Psoas muscle (tissue), 7 donors: ENCODE measurements at regions not wholly inside any gene's neighbourhood (a gene's known extent, or its start where the extent isn't known, plus 50 kb on each side); places are given as distances from the start of the nearest gene placed in this dataset.

Source experiments
- ATAC-seq, 4 donors: fragments of 200-7000 bp; cut with Tn5 transposase; one replicate each; pipeline ENCODE4 v1.9.1; 2020; ENCODE audit warnings: moderate library complexity in 3 of 4, mild to moderate bottlenecking in 2 of 4
- DNase-seq, 2 donors: peaks; one replicate each; pipeline ENCODE4 v3.0.0-alpha.2; 2020
- H3K27ac ChIP-seq: fragments of 200-600 bp; one replicate; pipeline ENCODE4 v1.8.0; 2022
- H3K27me3 ChIP-seq, 3 donors: fragments of 200-600 bp in 1 of 3; one replicate each; pipeline versions ENCODE4 v1.6.1 to v1.8.0; 2013 to 2022; ENCODE audit warnings: low read length in 2 of 3, mild to moderate bottlenecking in 2 of 3, moderate library complexity in 1 of 3; ENCODE audit not compliant: insufficient read depth in 3 of 3
- H3K36me3 ChIP-seq, 2 donors: fragments of 200-600 bp in 1 of 2; one replicate each; pipeline versions ENCODE4 v1.6.1 to v1.8.0; 2013 to 2022; ENCODE audit warnings: low read depth in 1 of 2, mild to moderate bottlenecking in 1 of 2, moderate library complexity in 1 of 2; ENCODE audit not compliant: insufficient read depth in 1 of 2
- H3K4me1 ChIP-seq: fragments of 200-600 bp; one replicate; pipeline ENCODE4 v1.8.0; 2022
- H3K4me3 ChIP-seq: fragments of 200-600 bp; one replicate; pipeline ENCODE4 v1.8.0; 2022; ENCODE audit warnings: mild to moderate bottlenecking
- H3K9me3 ChIP-seq: fragments of 200-600 bp; one replicate; pipeline ENCODE4 v1.8.0; 2022
- CTCF ChIP-seq: fragments of 200-600 bp; IDR thresholded peaks from one replicate; pipeline ENCODE4 v1.8.0; 2022; ENCODE audit warnings: antibody characterized with exemption
- WGBS, 3 donors: extraction: QIAGEN DNeasy Blood & Tissue Kit; methylation state at CpG; one replicate each; pipeline versions ENCODE4 v1.1.6 to v1.1.7; 2013; 5-methylcytosine and 5-hydroxymethylcytosine counted together
- intact Hi-C, 2 donors: fragments of 100-400 bp; cut with DNase I; formaldehyde crosslinking; loops; one replicate each; pipeline versions ENCODE4 v1.11.0 to v1.14.2; 2022
- donor health status: healthy with polysubstance abuse.
- donor health status: DM: no; HTN: no; CAD: no; lungs with moderate emphysema.
- donor health status: Bipolar disorder and iron deficiency.
- donor health status: healthy.
- donor health status: DM: yes; HTN: yes; CAD: no.
- donor health status: DM: no; HTN: no; CAD: no.
- donor health status: DM: yes; HTN: yes; CAD: no.

GRCh38 chr20:52845044-52845443, 127.1 kb upstream of the TSHZ2 start:
- H3K27me3 ChIP-seq = no peaks in the 10 kb centered on the region
- TF ChIP-seq CTCF = no peak
- ATAC-seq = no peak
- H3K4me1 ChIP-seq = no peaks in the 10 kb centered on the region
- H3K36me3 ChIP-seq = no peaks in the 10 kb centered on the region
- intact Hi-C loops = no loop called here
- no peak for DNase-seq
- H3K9me3 ChIP-seq = no peaks in the 10 kb centered on the region
- no peak overlapping the region for H3K27ac ChIP-seq
- no peak overlapping the region for H3K4me3 ChIP-seq

GRCh38 chr20:52843425-52843824, 128.7 kb upstream of the TSHZ2 start:
- H3K9me3 ChIP-seq = no peaks in the 10 kb centered on the region

GRCh38 chr20:52841003-52841402, 131.2 kb upstream of the TSHZ2 start:
- intact Hi-C loops = no loop called here
- Histone ChIP-seq H3K27me3 (no peaks in the 10 kb centered on the region), H3K9me3 (no peaks in the 10 kb centered on the region), H3K4me1 (no peaks in the 10 kb centered on the region), H3K4me3 (no peak overlapping the region), H3K36me3 (no peaks in the 10 kb centered on the region), H3K27ac (no peak overlapping the region)
- 52 to 62% (median 60%) methylated on average over 3 of the region's 3 CpGs for WGBS, 3 donors
- no peak for ATAC-seq
- no peak for DNase-seq
- TF ChIP-seq CTCF = no peak

More at GRCh38 chr20:52843425-52843824, 128.7 kb upstream of the TSHZ2 start:
- 77 to 81% (median 78%) methylated on average over 5 of the region's 5 CpGs for WGBS, 3 donors
- intact Hi-C loops = no loop called here
- Histone ChIP-seq H3K4me3 (no peak overlapping the region), H3K36me3 (no peaks in the 10 kb centered on the region), H3K27ac (no peak overlapping the region), H3K27me3 (no peaks in the 10 kb centered on the region), H3K4me1 (no peaks in the 10 kb centered on the region)
- ATAC-seq (no peak), DNase-seq (no peak)
- no peak for TF ChIP-seq CTCF

GRCh38 chr20:52840041-52840440, 132.1 kb upstream of the TSHZ2 start:
- no peaks in the 10 kb centered on the region for H3K27me3 ChIP-seq
- no peak for ATAC-seq
- 93 to 97% (median 97%) methylated on average over 4 of the region's 4 CpGs for WGBS, 3 donors
- DNase-seq = no peak
- no peaks in the 10 kb centered on the region for H3K36me3 ChIP-seq
- intact Hi-C loops = no loop called here
- H3K9me3 ChIP-seq = no peaks in the 10 kb centered on the region
- no peak for TF ChIP-seq CTCF
- H3K4me3 ChIP-seq = no peak overlapping the region
- no peak overlapping the region for H3K27ac ChIP-seq
- H3K4me1 ChIP-seq = no peaks in the 10 kb centered on the region

GRCh38 chr20:52838510-52839241, 133.5 kb upstream of the TSHZ2 start:
- ATAC-seq = no peak
- no peaks in the 10 kb centered on the region for H3K36me3 ChIP-seq
- no peak overlapping the region for H3K4me3 ChIP-seq
- no peak overlapping the region for H3K27ac ChIP-seq
- DNase-seq = no peak
- no peaks in the 10 kb centered on the region for H3K9me3 ChIP-seq
- no peaks in the 10 kb centered on the region for H3K4me1 ChIP-seq
- TF ChIP-seq CTCF = no peak
- WGBS, 3 donors = 44 to 53% (median 47%) methylated on average over 2 of the region's 2 CpGs
- H3K27me3 ChIP-seq = no peaks in the 10 kb centered on the region
- intact Hi-C loops = no loop called here
